Activated CD8-positive, alpha-beta memory T cell treated with anti-CD3 and anti-CD28 coated beads, Interleukin-2, amount 50 U/mL, for 24 hours (primary cell): ENCODE measurements at regions not wholly inside any gene's neighbourhood (a gene's known extent, or its start where the extent isn't known, plus 50 kb on each side); places are given as distances from the start of the nearest gene placed in this dataset.

Experiments
- DNase-seq: peaks from one replicate; pipeline ENCODE4 v3.0.0-alpha.2; 2020; ENCODE audit errors: extremely low read depth

- no peak for DNase-seq
These were observed 110.4 kb upstream of the VRK2 start for GRCh38 chr2:57936216-57936615.

- no peak for DNase-seq
These were observed 109.2 kb upstream of the VRK2 start for GRCh38 chr2:57937456-57937855.

- DNase-seq = no peak
These were observed 104.8 kb upstream of the VRK2 start for GRCh38 chr2:57941816-57942215.

GRCh38 chr2:57943315-57943714 lies 103.3 kb upstream of the VRK2 start:
- no peak for DNase-seq

- DNase-seq = no peak
These were observed 99.2 kb upstream of the VRK2 start for GRCh38 chr2:57947398-57947797.

GRCh38 chr2:57954020-57954419 lies 92.6 kb upstream of the VRK2 start:
- DNase-seq = no peak

GRCh38 chr2:57957238-57957637 lies 89.4 kb upstream of the VRK2 start:
- no peak for DNase-seq

GRCh38 chr2:57959390-57959789 lies 87.2 kb upstream of the VRK2 start:
- DNase-seq = no peak

- no peak for DNase-seq
These were observed 83.7 kb upstream of the VRK2 start for GRCh38 chr2:57962861-57963260.

GRCh38 chr2:57965219-57965618 lies 81.4 kb upstream of the VRK2 start:
- DNase-seq = no peak

GRCh38 chr2:57965961-57966360 lies 80.6 kb upstream of the VRK2 start:
- DNase-seq = no peak

- DNase-seq = no peak
These were observed 72.9 kb upstream of the VRK2 start for GRCh38 chr2:57973621-57974186.

GRCh38 chr2:57979158-57979557 lies 67.4 kb upstream of the VRK2 start:
- DNase-seq = no peak

- DNase-seq = no peak
These were observed 65.4 kb upstream of the VRK2 start for GRCh38 chr2:57981083-57981768.

GRCh38 chr2:57987835-57988573 lies 58.6 kb upstream of the VRK2 start:
- no peak for DNase-seq

GRCh38 chr2:57990118-57990725 lies 56.4 kb upstream of the VRK2 start:
- no peak for DNase-seq
